MM.1S (cell line): ENCODE measurements at regions not wholly inside any gene's neighbourhood (a gene's known extent, or its start where the extent isn't known, plus 50 kb on each side); places are given as distances from the start of the nearest gene placed in this dataset.
"Not testable (repeated sequence)": the region's sequence is repeated elsewhere in the genome, so short reads cannot be mapped to it uniquely, and the experiment has no call there.

Experiments
- DNase-seq: peaks from one replicate; pipeline ENCODE4 v3.0.0-alpha.2; 2015
- H2AFZ ChIP-seq: fragments of 300-600 bp; sonication (generic); 2 replicates; pipeline ENCODE4 v1.6.0; 2016; ENCODE audit warnings: antibody characterized with exemption, low read length
- H3F3A ChIP-seq: fragments of 300-600 bp; sonication (generic); 2 replicates; pipeline ENCODE4 v1.6.1; 2016; ENCODE audit warnings: mild to moderate bottlenecking, antibody characterized with exemption, low read length, moderate library complexity, mixed read lengths; ENCODE audit not compliant: insufficient read depth
- H3K27ac ChIP-seq: fragments of 300-600 bp; sonication (generic); 2 replicates; pipeline ENCODE4 v1.5.1; 2016; ENCODE audit warnings: mild to moderate bottlenecking, low read length
- H3K27me3 ChIP-seq: fragments of 300-600 bp; sonication (generic); replicated peaks from 2 replicates; pipeline ENCODE4 v1.6.0; 2016; ENCODE audit warnings: low read length; ENCODE audit not compliant: insufficient read depth
- H3K36me3 ChIP-seq: fragments of 300-600 bp; sonication (generic); replicated peaks from 2 replicates; pipeline ENCODE4 v1.6.1; 2016; ENCODE audit warnings: mild to moderate bottlenecking, low read length, mixed read lengths; ENCODE audit not compliant: insufficient read depth
- H3K4me1 ChIP-seq: fragments of 300-600 bp; sonication (generic); 2 replicates; pipeline ENCODE4 v1.6.1; 2016; ENCODE audit warnings: low read length, mixed read lengths
- H3K4me2 ChIP-seq: fragments of 300-600 bp; sonication (generic); 2 replicates; pipeline ENCODE4 v1.6.0; 2016; ENCODE audit warnings: low read depth, low read length
- H3K4me3 ChIP-seq: fragments of 300-600 bp; sonication (generic); 2 replicates; pipeline ENCODE4 v1.5.1; 2016; ENCODE audit warnings: low read length, mixed read lengths
- H3K79me2 ChIP-seq: fragments of 300-600 bp; sonication (generic); 2 replicates; pipeline ENCODE4 v1.6.1; 2016; ENCODE audit warnings: mixed run types, low read length, mixed read lengths
- H3K9ac ChIP-seq: fragments of 300-600 bp; sonication (generic); 2 replicates; pipeline ENCODE4 v1.6.1; 2016; ENCODE audit warnings: low read length, mixed read lengths
- H3K9me2 ChIP-seq: fragments of 300-600 bp; sonication (generic); replicated peaks from 2 replicates; pipeline ENCODE4 v1.6.1; 2016; ENCODE audit warnings: mild to moderate bottlenecking, low read length, mixed read lengths; ENCODE audit not compliant: insufficient read depth
- H3K9me3 ChIP-seq: fragments of 300-600 bp; sonication (generic); replicated peaks from 2 replicates; pipeline ENCODE4 v1.6.1; 2016; ENCODE audit warnings: mild to moderate bottlenecking, low read length, mixed read lengths; ENCODE audit not compliant: insufficient read depth
- H4K20me1 ChIP-seq: fragments of 300-600 bp; sonication (generic); 2 replicates; pipeline ENCODE4 v1.6.1; 2016; ENCODE audit warnings: mild to moderate bottlenecking, low read length, moderate library complexity, mixed read lengths; ENCODE audit not compliant: insufficient read depth
- EZH2 ChIP-seq: fragments of 300-600 bp; sonication (generic); optimal IDR thresholded peaks from 2 replicates; pipeline ENCODE3; 2017; ENCODE audit warnings: low read depth, mild to moderate bottlenecking, antibody characterized with exemption, low read length, mixed read lengths
- EZH2phosphoT487 ChIP-seq: fragments of 300-600 bp; sonication (generic); IDR thresholded peaks from 2 replicates; pipeline ENCODE4 v1.6.1; 2018; ENCODE audit warnings: antibody characterized with exemption, low read length
- TF ChIP-seq, protein P1 (sequence below): fragments of 300-600 bp; sonication (generic); IDR thresholded peaks from 2 replicates; pipeline ENCODE4 v1.5.1; 2016; ENCODE audit warnings: antibody characterized with exemption, low read length, mixed read lengths

DNA sequence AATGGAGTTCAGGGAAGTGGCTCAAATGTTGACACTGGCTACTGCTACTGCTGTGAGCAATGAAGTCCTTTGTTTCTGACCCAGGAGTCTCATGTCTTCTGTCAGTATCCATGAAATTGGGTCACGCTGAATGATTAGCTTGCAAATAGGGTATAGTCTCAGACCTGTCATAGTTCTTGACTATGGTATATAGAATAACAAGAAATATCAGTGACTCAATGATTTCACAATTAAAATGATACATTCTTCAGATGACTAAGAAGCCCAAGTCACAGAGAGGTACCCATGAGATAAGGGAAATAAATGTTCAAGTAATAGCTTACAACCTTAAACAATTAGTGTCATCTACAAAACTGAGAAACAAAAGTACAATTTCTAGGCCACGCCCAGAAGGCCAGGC lies 89.3 kb downstream of the LYZL2 start:
- H3F3A ChIP-seq = no peaks in the 10 kb centered on the region
- no peak for DNase-seq
- no peaks in the 10 kb centered on the region for H3K79me2 ChIP-seq
- no peaks in the 10 kb centered on the region for H4K20me1 ChIP-seq
- H3K9me2 ChIP-seq = no peaks in the 10 kb centered on the region
- H3K9me3 ChIP-seq = no peaks in the 10 kb centered on the region
- TF ChIP-seq EZH2 (no peak), EZH2phosphoT487 (no peak)
- TF ChIP-seq, protein P1, sequence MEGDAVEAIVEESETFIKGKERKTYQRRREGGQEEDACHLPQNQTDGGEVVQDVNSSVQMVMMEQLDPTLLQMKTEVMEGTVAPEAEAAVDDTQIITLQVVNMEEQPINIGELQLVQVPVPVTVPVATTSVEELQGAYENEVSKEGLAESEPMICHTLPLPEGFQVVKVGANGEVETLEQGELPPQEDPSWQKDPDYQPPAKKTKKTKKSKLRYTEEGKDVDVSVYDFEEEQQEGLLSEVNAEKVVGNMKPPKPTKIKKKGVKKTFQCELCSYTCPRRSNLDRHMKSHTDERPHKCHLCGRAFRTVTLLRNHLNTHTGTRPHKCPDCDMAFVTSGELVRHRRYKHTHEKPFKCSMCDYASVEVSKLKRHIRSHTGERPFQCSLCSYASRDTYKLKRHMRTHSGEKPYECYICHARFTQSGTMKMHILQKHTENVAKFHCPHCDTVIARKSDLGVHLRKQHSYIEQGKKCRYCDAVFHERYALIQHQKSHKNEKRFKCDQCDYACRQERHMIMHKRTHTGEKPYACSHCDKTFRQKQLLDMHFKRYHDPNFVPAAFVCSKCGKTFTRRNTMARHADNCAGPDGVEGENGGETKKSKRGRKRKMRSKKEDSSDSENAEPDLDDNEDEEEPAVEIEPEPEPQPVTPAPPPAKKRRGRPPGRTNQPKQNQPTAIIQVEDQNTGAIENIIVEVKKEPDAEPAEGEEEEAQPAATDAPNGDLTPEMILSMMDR = no peak
- H3K27ac ChIP-seq = no peak overlapping the region
- H3K27me3 ChIP-seq = no peaks in the 10 kb centered on the region
- H3K9ac ChIP-seq = no peak overlapping the region
- no peaks in the 10 kb centered on the region for H3K36me3 ChIP-seq
- H2AFZ ChIP-seq = no peak overlapping the region
- peaks cover 8% of the 10 kb centered on the region; the same call in 1 of the 2 replicates for H3K4me1 ChIP-seq
- no peak overlapping the region for H3K4me3 ChIP-seq
- no peak overlapping the region for H3K4me2 ChIP-seq

DNA sequence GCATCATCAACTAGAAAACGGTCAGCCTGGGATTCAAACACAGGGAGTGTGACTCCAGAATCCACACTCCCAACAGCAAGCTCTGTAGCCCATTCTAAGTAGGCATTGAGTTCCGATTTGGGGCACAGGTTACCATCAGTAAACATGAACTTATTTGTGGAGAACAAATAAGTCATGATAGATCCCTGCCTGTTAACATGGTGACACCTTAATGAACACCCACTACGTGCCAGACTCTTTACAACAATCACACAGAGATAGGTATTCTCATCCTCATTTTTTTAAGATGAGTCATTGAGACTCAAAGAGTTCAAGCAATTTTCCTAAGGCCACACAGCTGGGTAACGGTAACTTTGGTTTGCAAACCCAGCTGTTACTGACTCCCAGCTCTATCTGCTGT lies 91.5 kb downstream of the LYZL2 start:
- no peaks in the 10 kb centered on the region for H3K27me3 ChIP-seq
- no peak overlapping the region for H3K4me3 ChIP-seq
- H3K9me3 ChIP-seq = no peaks in the 10 kb centered on the region
- DNase-seq = no peak
- no peaks in the 10 kb centered on the region for H3K36me3 ChIP-seq
- no peaks in the 10 kb centered on the region for H4K20me1 ChIP-seq
- TF ChIP-seq EZH2 = no peak
- H3K9me2 ChIP-seq = no peaks in the 10 kb centered on the region
- H3K4me2 ChIP-seq = no peak overlapping the region
- peaks cover 8% of the 10 kb centered on the region; the same call in 1 of the 2 replicates for H3K4me1 ChIP-seq
- H2AFZ ChIP-seq = no peak overlapping the region
- H3K27ac ChIP-seq = no peak overlapping the region
- no peak overlapping the region for H3K9ac ChIP-seq
- H3K79me2 ChIP-seq = no peaks in the 10 kb centered on the region
- no peaks in the 10 kb centered on the region for H3F3A ChIP-seq

DNA sequence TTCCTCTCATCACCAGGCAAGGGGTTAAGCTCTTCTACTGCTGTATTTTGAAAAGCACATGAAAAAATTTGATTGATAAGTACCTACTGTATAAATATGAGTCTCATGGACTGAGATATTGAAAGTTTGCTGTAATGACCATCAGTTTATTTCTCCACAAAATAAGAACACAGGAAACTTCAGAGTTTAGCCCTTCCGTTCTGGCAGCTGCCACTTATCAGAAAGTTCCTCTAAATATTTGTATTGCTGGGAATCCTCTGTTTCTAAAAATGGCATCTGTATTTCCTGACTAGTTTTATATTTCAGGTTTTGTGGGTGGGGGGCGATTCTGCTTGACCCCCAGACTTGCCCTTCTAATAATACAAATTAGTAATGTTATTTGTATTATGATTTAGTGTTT lies 92.0 kb downstream of the LYZL2 start:
- H2AFZ ChIP-seq = no peak overlapping the region
- H3K27me3 ChIP-seq = no peaks in the 10 kb centered on the region
- peaks cover 8% of the 10 kb centered on the region; the same call in 1 of the 2 replicates for H3K4me1 ChIP-seq
- no peaks in the 10 kb centered on the region for H4K20me1 ChIP-seq
- H3K9me2 ChIP-seq = no peaks in the 10 kb centered on the region
- H3K4me2 ChIP-seq = no peak overlapping the region
- no peak overlapping the region for H3K4me3 ChIP-seq
- no peak overlapping the region for H3K27ac ChIP-seq
- no peak for TF ChIP-seq EZH2
- no peak for TF ChIP-seq EZH2phosphoT487
- TF ChIP-seq, protein P1 = no peak
- H3K36me3 ChIP-seq = no peaks in the 10 kb centered on the region
- no peak overlapping the region for H3K9ac ChIP-seq
- H3K79me2 ChIP-seq = no peaks in the 10 kb centered on the region
- H3F3A ChIP-seq = no peaks in the 10 kb centered on the region
- no peak for DNase-seq
- H3K9me3 ChIP-seq = no peaks in the 10 kb centered on the region

DNA sequence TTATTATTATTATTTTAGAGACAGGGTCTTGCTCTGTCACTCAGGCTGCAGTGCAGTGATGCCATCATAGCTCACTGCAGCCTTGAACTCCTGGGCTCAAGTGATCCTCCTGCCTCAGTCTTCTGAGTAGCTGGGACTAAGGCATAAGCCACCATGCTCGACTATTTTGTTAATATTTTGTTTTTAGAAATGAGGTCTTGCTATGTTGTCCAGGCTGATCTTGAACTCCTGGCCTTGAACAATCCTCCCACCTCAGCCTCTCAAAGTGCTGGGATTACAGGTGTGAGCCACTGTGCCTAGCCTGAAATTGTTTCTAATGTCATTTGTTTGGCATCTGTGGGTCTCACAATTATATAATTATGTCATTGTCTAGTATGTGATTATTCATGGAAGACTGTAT lies 92.4 kb downstream of the LYZL2 start:
- H3K9ac ChIP-seq, H3K4me1 ChIP-seq, H3K79me2 ChIP-seq, H2AFZ ChIP-seq, H3K9me2 ChIP-seq, H3K4me3 ChIP-seq, DNase-seq, H3K27me3 ChIP-seq, H4K20me1 ChIP-seq, H3K4me2 ChIP-seq, H3K9me3 ChIP-seq, H3K36me3 ChIP-seq, H3F3A ChIP-seq, H3K27ac ChIP-seq: not testable (repeated sequence)
